H1 (cell line): ENCODE measurements at regions not wholly inside any gene's neighbourhood (a gene's known extent, or its start where the extent isn't known, plus 50 kb on each side); places are given as distances from the start of the nearest gene placed in this dataset.

Experiments used
- ATF3 ChIP-seq: IDR thresholded peaks from 2 replicates; pipeline ENCODE4 v1.6.1; 2011; ENCODE audit warnings: low read depth, mild to moderate bottlenecking, low read length; ENCODE audit not compliant: insufficient read depth
- CBX5 ChIP-seq: fragments of 300-800, 300-1000 bp; sonication (generic); IDR thresholded peaks from 2 replicates; pipeline ENCODE4 v1.7.1; 2016; ENCODE audit warnings: antibody characterized with exemption, low read length, low read depth
- CHD7 ChIP-seq: fragments of 300-600 bp; sonication (generic); IDR thresholded peaks from 2 replicates; pipeline ENCODE4 v1.7.1; 2012; ENCODE audit warnings: low read length, moderate library complexity, mild to moderate bottlenecking, inconsistent platforms; ENCODE audit not compliant: insufficient replicate concordance
- EGR1 ChIP-seq: IDR thresholded peaks from 2 replicates; pipeline ENCODE4 v1.6.1; 2011; ENCODE audit warnings: low read depth, low read length, borderline replicate concordance
- GABPA ChIP-seq: IDR thresholded peaks from 2 replicates; pipeline ENCODE4 v1.6.1; 2011; ENCODE audit warnings: mild to moderate bottlenecking, low read length, moderate library complexity, borderline replicate concordance; ENCODE audit not compliant: insufficient read depth
- SIN3A ChIP-seq, 2 experiments: IDR thresholded peaks in 1 of 2; conservative IDR thresholded peaks in 1 of 2; 2 replicates each; pipeline ENCODE4 v1.6.1; 2011 to 2012; ENCODE audit warnings: low read length in 2 of 2, improper control_type of control experiment in 1 of 2, low read depth in 1 of 2, mild to moderate bottlenecking in 1 of 2

GRCh38 chr20:48329676-48330664 is 497.8 kb downstream of the PREX1 start (continued):
- no peak for TF ChIP-seq CHD7
- TF ChIP-seq SIN3A (conservative IDR thresholded peaks at IDR 0.05 in 1 of 2, IDR thresholded peaks at IDR 0.05 in 1 of 2; ENCODE audit: low read depth in 1 of 2, low read length in 2 of 2): no peak
- TF ChIP-seq GABPA: no peak
- no peak for TF ChIP-seq CBX5
- no peak for TF ChIP-seq EGR1
- no peak for TF ChIP-seq ATF3
